ENCODE measurements at regions not wholly inside any gene's neighbourhood (a gene's known extent, or its start where the extent isn't known, plus 50 kb on each side); places are given as distances from the start of the nearest gene placed in this dataset.

GRCh38 chr6:159463119-159463829 is 229.8 kb downstream of the SOD2 start:
- peak; percentile 39 for DNase-seq (ENCODE audit: low read depth)
- TF ChIP-seq CTCF (IDR thresholded peaks at IDR 0.05; ENCODE audit: low read length, missing control alignments): peak; percentile 33

GRCh38 chr6:159462431-159462830 is 230.6 kb downstream of the SOD2 start:
- TF ChIP-seq CTCF (IDR thresholded peaks at IDR 0.05; ENCODE audit: low read length, missing control alignments): no peak
- no peak for DNase-seq (ENCODE audit: low read depth)
- no peak overlapping the region for H3K4me3 ChIP-seq (replicated peaks; ENCODE audit: low read depth, low read length)

More at GRCh38 chr6:159463119-159463829, 229.8 kb downstream of the SOD2 start:
- H3K4me3 ChIP-seq (replicated peaks; ENCODE audit: low read depth, low read length): no peak overlapping the region

GRCh38 chr6:159461998-159462397 is 231.0 kb downstream of the SOD2 start:
- TF ChIP-seq CTCF (IDR thresholded peaks at IDR 0.05; ENCODE audit: low read length, missing control alignments): no peak
- DNase-seq (ENCODE audit: low read depth): no peak

GRCh38 chr6:159461266-159461665 is 231.8 kb downstream of the SOD2 start:
- no peak overlapping the region for H3K4me3 ChIP-seq (replicated peaks; ENCODE audit: low read depth, low read length)
- no peak for TF ChIP-seq CTCF (IDR thresholded peaks at IDR 0.05; ENCODE audit: low read length, missing control alignments)
- DNase-seq (ENCODE audit: low read depth): no peak

More at GRCh38 chr6:159461998-159462397, 231.0 kb downstream of the SOD2 start:
- H3K4me3 ChIP-seq (replicated peaks; ENCODE audit: low read depth, low read length): no peak overlapping the region

- no peak for DNase-seq (ENCODE audit: low read depth)
- TF ChIP-seq CTCF (IDR thresholded peaks at IDR 0.05; ENCODE audit: low read length, missing control alignments): no peak
- no peak overlapping the region for H3K4me3 ChIP-seq (replicated peaks; ENCODE audit: low read depth, low read length)
These were observed 232.6 kb downstream of the SOD2 start for GRCh38 chr6:159460476-159460875.

- H3K4me3 ChIP-seq (replicated peaks; ENCODE audit: low read depth, low read length): no peak overlapping the region
- no peak for TF ChIP-seq CTCF (IDR thresholded peaks at IDR 0.05; ENCODE audit: low read length, missing control alignments)
- DNase-seq (ENCODE audit: low read depth): no peak
These were observed 236.7 kb downstream of the SOD2 start for GRCh38 chr6:159456349-159456748.
